ENCODE measurements at regions not wholly inside any gene's neighbourhood (a gene's known extent, or its start where the extent isn't known, plus 50 kb on each side); places are given as distances from the start of the nearest gene placed in this dataset.

GRCh38 chr1:194167956-194168640 lies 981.7 kb upstream of the B3GALT2 start:
- TF ChIP-seq POLR2A (IDR thresholded peaks at IDR 0.05) = no peak
- no peak for TF ChIP-seq CTCF (IDR thresholded peaks at IDR 0.05 in 4 of 5, conservative IDR thresholded peaks at IDR 0.05 in 1 of 5)
